ENCODE measurements at regions not wholly inside any gene's neighbourhood (a gene's known extent, or its start where the extent isn't known, plus 50 kb on each side); places are given as distances from the start of the nearest gene placed in this dataset.

- TF ChIP-seq GATA2 (IDR thresholded peaks at IDR 0.05; ENCODE audit: insufficient read depth, insufficient read length, low read depth, low read length) = no peak
- TF ChIP-seq CTCF (IDR thresholded peaks at IDR 0.05; ENCODE audit: extremely low read depth in 1 of 2, insufficient read depth in 1 of 2, low read depth in 1 of 2, low read length in 2 of 2) = no peak
- no peak for TF ChIP-seq EZH2 (IDR thresholded peaks at IDR 0.05; ENCODE audit: borderline replicate concordance, low read depth, low read length, severe bottlenecking)
- no peak for TF ChIP-seq JUN (IDR thresholded peaks at IDR 0.05; ENCODE audit: borderline replicate concordance, insufficient read depth, insufficient read length, low read depth)
- TF ChIP-seq FOS (IDR thresholded peaks at IDR 0.05; ENCODE audit: borderline replicate concordance, insufficient read depth, low read length) = no peak
- no peak for TF ChIP-seq MAX (IDR thresholded peaks at IDR 0.05; ENCODE audit: insufficient read depth, insufficient read length)
- no peak for TF ChIP-seq MYC (IDR thresholded peaks at IDR 0.05; ENCODE audit: low read depth, low read length)
- TF ChIP-seq POLR2AphosphoS5 (IDR thresholded peaks at IDR 0.05; ENCODE audit: insufficient read depth, low read depth, low read length) = no peak
- intact Hi-C loops (cut with micrococcal nuclease) = no loop called here
Observed at GRCh38 chr14:86761611-86762010, 1231.4 kb downstream of the GALC start.

More at GRCh38 chr14:86761611-86762010, 1231.4 kb downstream of the GALC start:
- Histone ChIP-seq H3K27me3 (ENCODE audit: control insufficient read depth in 2 of 2, insufficient read depth in 2 of 2, low read length in 2 of 2) (no peaks in the 10 kb centered on the region), H3K9ac (replicated peaks; ENCODE audit: extremely low read depth, insufficient read depth, low read length) (no peak overlapping the region), H3K4me1 (ENCODE audit: control insufficient read depth, extremely low read depth, insufficient read depth, low read length) (no peaks in the 10 kb centered on the region), H4K20me1 (replicated peaks; ENCODE audit: control insufficient read depth, extremely low read depth, insufficient read depth, low read length) (no peaks in the 10 kb centered on the region), H2AFZ (ENCODE audit: low read depth, low read length) (no peak overlapping the region), H3K27ac (ENCODE audit: insufficient read depth, low read depth, low read length) (no peak overlapping the region), H3K4me2 (ENCODE audit: insufficient read depth, low read length) (no peak overlapping the region), H3K36me3 (ENCODE audit: control insufficient read depth in 2 of 2, extremely low read depth in 1 of 2, insufficient read depth in 2 of 2, low read length in 2 of 2) (no peaks in the 10 kb centered on the region), H3K4me3 (replicated peaks in 1 of 3; ENCODE audit: insufficient read depth in 1 of 3, low read depth in 1 of 3, low read length in 3 of 3) (no peak overlapping the region), H3K79me2 (ENCODE audit: control insufficient read depth, insufficient read depth, low read length) (no peaks in the 10 kb centered on the region), H3K9me1 (replicated peaks; ENCODE audit: control insufficient read depth, extremely low read depth, insufficient read depth, low read length) (no peaks in the 10 kb centered on the region), H3K9me3 (replicated peaks; ENCODE audit: control insufficient read depth, insufficient read depth, low read length) (peaks cover 6% of the 10 kb centered on the region)
- no TSS peak for BruUV-seq (replicated peaks)
- DNase-seq (ENCODE audit: low read depth, low spot score) (no peak), FAIRE-seq (no peak)
- CTCF ChIA-PET = no interaction called here
- POLR2A ChIA-PET = no interaction called here
- dilution Hi-C loops (cut with MboI; ENCODE audit: extremely low pct_ligation_motif_present, low sequenced_read_pairs) = no loop called here
